Head of caudate nucleus (tissue), 42 donors: ENCODE measurements at regions not wholly inside any gene's neighbourhood (a gene's known extent, or its start where the extent isn't known, plus 50 kb on each side); places are given as distances from the start of the nearest gene placed in this dataset.
"Not testable (repeated sequence)": the region's sequence is repeated elsewhere in the genome, so short reads cannot be mapped to it uniquely, and the experiment has no call there.

ENCODE experiments used
- DNase-seq, 42 donors: peaks; one replicate each; pipeline versions ENCODE4 v3.0.0 to v3.0.0-alpha.2; 2020 to 2021; ENCODE audit warnings: mixed read lengths in 7 of 42
- intact Hi-C: fragments of 100-400 bp; cut with DNase I; formaldehyde crosslinking; loops from one replicate; pipeline ENCODE4 v1.15.0; 2022

GRCh38 chr22:48078825-48079224, 1316.4 kb downstream of the TBC1D22A start:
- DNase-seq = no peak
- intact Hi-C loops = no loop called here

DNA sequence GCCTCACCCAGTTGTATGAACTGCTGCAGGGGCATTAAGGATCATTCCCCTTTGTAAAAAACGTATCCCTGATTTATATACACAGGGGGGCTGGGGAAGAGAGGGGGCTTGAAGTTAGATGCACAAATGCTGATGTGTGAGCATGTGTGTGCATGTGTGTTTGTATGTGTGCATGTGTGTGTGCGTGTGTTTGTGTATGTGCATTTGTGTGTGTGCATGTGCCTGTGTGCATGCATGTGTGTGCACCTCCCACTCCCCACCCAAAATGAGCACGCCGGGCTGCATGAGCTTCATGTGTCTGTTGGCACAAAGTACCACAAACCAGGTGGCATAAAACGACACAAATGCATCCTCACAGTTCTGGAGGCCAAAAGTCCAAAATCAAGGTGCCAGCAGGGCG, 1315.2 kb downstream of the TBC1D22A start:
- no peak for DNase-seq
- intact Hi-C loops = no loop called here

DNA sequence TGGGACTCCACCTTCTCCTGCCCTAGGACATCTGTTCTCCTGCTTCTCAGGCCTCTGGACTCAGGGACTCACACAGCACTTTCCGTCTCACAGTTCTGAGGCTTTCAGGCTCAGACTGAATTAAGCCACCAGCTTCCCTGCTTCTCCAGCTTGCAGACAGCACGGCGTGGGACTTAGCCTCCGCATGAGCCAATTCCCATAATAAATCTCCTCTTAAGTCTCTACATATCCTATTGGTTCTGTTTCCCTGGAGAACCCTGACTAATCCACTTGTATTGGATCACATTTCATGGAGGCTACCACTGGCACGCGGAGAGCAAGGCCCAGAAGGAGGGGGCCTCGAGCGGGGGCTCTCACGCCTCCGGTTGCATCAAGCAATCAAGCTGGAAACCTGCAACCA, 1313.6 kb downstream of the TBC1D22A start:
- intact Hi-C loops = no loop called here
- DNase-seq = no peak

DNA sequence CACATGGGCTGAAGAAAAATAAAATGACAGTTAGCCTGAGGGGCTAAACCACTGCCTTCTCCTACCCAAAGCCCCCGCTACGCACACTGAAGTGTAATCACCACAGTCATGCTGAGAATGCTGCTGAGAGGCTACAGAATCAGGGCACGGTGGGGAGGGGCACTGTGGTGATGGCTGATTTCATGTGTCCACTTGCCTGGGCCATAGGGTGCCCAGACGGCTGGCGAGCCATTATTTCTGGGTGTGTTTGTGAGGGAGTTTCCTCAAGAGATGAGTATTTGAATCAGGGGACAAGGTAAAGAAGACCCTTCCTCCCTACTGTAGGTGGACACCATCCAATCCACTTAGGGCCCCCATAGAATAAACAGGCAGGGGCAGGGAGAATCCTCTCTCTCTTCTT, 1313.2 kb downstream of the TBC1D22A start:
- intact Hi-C loops = no loop called here
- DNase-seq = peak in 1 of 42 donors; percentile 1

- DNase-seq = no peak
- intact Hi-C loops = no loop called here
Observed at GRCh38 chr22:48072777-48073176, 1310.3 kb downstream of the TBC1D22A start.

DNA sequence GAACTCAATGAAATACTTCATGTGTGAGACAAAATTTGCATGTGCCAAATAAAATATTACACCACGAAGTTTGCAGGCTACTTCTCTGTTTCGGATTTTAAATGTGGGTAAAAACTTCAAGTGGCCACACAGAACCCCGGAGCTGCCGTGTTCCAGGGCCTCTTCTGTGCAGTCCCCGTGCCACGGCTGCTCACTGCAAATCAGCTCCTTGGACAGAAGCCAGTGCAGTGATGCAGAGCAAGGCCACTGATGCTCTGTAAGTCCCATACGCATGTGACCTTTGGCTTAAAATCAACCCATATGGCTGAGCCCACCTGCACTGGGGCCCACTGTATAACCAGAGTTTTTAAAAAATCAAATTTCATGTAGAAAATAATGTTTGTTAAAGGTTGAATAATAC, 1309.4 kb downstream of the TBC1D22A start:
- intact Hi-C loops = no loop called here
- no peak for DNase-seq

- DNase-seq = no peak
- intact Hi-C loops = no loop called here
Observed at GRCh38 chr22:48071305-48071704, 1308.9 kb downstream of the TBC1D22A start.

GRCh38 chr22:48070760-48071159, 1308.3 kb downstream of the TBC1D22A start:
- no peak for DNase-seq
- intact Hi-C loops = no loop called here

DNA sequence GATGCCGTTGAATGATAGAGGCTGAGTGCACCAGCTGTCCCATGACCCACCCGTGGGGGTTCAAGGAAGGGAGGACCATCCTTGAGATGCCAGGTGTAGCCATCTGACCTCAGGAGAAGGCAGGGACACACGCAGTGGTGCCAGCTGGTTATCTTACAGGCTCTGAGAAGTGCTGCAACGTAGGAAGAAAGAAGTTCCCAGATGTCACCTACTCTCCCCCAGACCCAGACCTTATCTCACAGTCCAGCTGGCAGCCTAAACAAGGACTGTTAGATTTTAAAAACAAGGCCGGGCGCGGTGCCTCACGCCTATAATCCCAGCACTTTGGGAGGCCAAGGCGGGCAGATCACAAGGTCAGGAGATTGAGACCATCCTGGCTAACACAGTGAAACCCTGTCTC, 1307.6 kb downstream of the TBC1D22A start:
- no peak for DNase-seq
- intact Hi-C loops = no loop called here

DNA sequence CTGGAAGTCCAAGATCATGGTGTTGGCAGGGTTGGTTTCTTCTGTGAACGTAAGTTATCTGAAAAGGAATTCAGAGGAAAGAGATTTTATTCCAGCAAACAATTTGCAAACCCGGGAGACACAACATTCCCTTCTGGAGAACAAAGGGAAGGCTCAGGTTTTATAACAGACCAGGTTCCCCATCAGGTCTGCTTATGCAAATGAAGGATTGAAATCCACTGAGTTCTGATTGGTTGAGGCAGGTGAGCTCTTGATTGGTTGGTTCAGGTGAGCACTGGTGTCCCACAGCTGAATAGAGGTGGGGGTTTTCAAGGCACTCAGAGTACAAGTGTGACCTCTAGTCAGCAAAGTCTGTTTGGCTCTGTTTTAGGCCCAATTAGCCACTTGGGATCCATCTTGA, 1306.8 kb downstream of the TBC1D22A start:
- intact Hi-C loops = no loop called here
- DNase-seq = no peak

GRCh38 chr22:48068323-48068885, 1306.0 kb downstream of the TBC1D22A start:
- intact Hi-C loops = no loop called here
- peak in 1 of 42 donors; percentile 20 for DNase-seq

GRCh38 chr22:48065892-48066291, 1303.4 kb downstream of the TBC1D22A start:
- DNase-seq = peak in 1 of 42 donors; percentile 16
- intact Hi-C loops = no loop called here

GRCh38 chr22:48061726-48062125, 1299.3 kb downstream of the TBC1D22A start:
- peak in 1 of 42 donors; percentile 7 for DNase-seq
- intact Hi-C loops = no loop called here

- intact Hi-C loops = no loop called here
- DNase-seq = no peak
Observed at GRCh38 chr22:48060266-48060665, 1297.8 kb downstream of the TBC1D22A start.

GRCh38 chr22:48059521-48059920, 1297.1 kb downstream of the TBC1D22A start:
- intact Hi-C loops, DNase-seq: not testable (repeated sequence)

DNA sequence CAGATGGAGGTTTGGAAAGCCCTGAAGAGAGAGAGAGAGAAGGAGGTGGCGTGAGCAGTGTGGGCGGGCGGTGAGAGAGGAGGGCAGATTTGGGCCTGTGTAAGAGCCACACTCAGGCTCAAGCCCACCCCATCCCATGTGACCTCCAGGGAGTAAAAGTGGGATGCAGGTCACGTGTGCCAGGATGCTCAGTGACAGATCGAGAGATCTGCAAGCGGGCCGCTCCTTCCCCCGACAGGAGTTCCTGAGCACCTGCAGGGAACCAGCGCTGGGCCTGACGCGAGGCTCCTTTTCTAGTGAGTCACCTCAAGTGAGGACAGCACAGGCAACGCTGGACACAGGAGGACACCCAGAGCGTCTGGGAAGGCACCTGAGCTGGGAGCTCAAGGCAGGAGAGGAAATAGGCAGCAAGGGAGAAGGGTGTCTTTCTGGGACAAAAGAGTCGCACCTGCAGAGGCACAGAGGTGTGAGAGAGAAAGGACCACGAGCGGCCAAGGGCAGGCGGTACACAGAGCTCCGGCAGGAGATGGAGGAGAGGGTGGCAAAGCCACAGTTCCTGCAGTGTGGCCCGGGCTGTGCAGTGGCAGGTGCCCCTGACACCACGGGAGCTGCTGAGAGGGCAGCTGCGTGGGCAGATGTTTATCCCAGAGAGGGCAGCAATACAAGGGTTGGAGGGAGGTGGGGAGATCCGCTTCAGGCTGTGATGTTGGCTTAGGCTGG, 1294.8 kb downstream of the TBC1D22A start:
- DNase-seq = peak in 1 of 42 donors; percentile 12
- intact Hi-C loops = no loop called here

DNA sequence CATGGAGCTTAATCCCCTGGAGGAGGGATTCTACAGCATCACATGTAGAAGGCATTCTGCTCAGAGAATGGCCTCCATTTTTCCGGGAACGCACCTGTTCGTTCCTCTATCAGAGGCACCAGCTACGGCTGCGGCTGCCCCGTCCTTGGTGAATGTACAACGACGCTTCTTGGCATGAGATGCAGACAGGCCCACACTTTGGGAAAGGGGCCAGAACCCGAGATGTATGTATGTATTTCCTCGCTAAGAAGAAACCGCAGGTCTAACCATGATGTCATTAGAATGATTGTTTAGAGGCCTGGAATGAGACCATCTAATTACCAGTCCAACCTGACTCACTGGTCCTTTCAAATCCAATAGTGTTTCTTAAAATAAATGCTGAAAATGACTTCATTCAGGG, 1293.4 kb downstream of the TBC1D22A start:
- intact Hi-C loops = no loop called here
- DNase-seq = peak in 1 of 42 donors; percentile 5

- intact Hi-C loops = no loop called here
- no peak for DNase-seq
Observed at GRCh38 chr22:48055185-48055584, 1292.7 kb downstream of the TBC1D22A start.

- intact Hi-C loops = no loop called here
- DNase-seq = peak in 2 of 42 donors; percentile 2 to 16
Observed at GRCh38 chr22:48054596-48054995, 1292.1 kb downstream of the TBC1D22A start.

GRCh38 chr22:48053973-48054372, 1291.5 kb downstream of the TBC1D22A start:
- intact Hi-C loops = no loop called here
- peak in 2 of 42 donors; percentile 6 to 27 for DNase-seq

GRCh38 chr22:48053486-48053885, 1291.0 kb downstream of the TBC1D22A start:
- DNase-seq = peak in 2 of 42 donors; percentile 1 to 26

More at GRCh38 chr22:48053486-48053885, 1291.0 kb downstream of the TBC1D22A start:
- intact Hi-C loops = no loop called here
